LHCN-M2 (cell line): ENCODE measurements at regions not wholly inside any gene's neighbourhood (a gene's known extent, or its start where the extent isn't known, plus 50 kb on each side); places are given as distances from the start of the nearest gene placed in this dataset.
A peak's percentile ranks its signal among the peaks of the same experiment; 100 is the strongest.
"Not testable (repeated sequence)": the region's sequence is repeated elsewhere in the genome, so short reads cannot be mapped to it uniquely, and the experiment has no call there.

Source experiments
- DNase-seq: peaks from one replicate; pipeline ENCODE4 v3.0.0-alpha.2; 2012; ENCODE audit warnings: low read depth

DNA sequence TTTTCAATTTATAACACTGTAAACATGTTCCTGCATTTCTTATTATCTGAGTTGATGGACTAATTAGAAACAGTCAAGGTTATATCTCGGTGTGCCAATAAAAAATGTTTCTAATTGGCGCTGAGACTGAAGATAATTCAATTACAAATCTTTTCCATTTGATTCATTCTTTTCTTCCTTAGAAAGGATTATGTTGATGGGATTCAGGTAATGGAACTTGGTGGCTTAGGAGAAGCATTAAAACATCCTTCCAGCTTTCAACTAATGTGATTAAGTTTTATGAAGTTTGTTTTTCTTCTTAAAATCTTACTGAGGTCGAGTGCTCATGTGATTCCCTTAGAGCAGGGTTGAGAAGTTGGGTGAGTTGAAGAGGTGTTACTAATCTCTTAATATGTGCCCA lies 1015.3 kb downstream of the NR2F1-AS1 start:
- no peak for DNase-seq

DNA sequence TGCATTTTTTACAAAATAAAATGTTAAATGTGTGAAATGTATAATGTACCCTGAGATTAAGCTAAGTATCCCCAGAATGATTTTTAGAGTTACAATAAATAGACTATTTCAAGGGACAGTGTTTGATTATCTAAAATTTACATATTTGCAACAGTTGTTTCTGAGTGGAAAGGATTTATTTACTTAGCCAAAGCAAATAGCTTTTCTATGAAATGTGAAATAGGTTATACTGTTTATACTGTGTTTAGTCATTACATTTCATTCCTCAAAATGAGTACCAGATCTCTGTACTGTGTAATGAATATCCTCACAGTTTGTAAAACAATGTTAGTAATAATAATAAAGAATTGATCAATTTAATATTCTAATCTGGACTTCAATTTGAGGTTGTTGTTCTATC lies 1019.0 kb downstream of the NR2F1-AS1 start:
- no peak for DNase-seq

DNA sequence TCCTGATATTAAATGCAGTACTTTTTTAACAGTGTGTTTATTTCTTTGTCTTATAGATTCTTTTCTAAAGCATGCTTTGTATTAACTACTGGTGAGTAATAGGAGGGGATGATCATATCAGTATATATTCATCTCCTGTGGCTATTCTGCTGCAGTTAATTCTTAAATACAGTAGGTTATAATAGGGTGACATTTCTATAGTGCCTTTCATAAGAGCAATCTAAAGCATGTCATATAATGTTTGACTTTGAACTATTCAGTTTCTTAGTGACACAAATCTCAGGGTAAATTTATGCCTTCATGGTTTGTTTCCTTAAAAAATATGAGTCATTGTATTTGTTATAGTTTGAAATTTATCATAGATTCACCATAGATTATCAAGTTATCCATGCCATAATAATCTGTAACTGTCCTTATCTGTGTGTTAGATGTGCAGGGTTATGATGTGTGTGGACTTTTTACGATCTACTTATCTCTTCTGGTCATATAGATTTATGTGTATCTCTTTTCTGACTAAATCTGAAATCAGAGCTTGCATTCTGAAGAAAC lies 1019.5 kb downstream of the NR2F1-AS1 start:
- no peak for DNase-seq

DNA sequence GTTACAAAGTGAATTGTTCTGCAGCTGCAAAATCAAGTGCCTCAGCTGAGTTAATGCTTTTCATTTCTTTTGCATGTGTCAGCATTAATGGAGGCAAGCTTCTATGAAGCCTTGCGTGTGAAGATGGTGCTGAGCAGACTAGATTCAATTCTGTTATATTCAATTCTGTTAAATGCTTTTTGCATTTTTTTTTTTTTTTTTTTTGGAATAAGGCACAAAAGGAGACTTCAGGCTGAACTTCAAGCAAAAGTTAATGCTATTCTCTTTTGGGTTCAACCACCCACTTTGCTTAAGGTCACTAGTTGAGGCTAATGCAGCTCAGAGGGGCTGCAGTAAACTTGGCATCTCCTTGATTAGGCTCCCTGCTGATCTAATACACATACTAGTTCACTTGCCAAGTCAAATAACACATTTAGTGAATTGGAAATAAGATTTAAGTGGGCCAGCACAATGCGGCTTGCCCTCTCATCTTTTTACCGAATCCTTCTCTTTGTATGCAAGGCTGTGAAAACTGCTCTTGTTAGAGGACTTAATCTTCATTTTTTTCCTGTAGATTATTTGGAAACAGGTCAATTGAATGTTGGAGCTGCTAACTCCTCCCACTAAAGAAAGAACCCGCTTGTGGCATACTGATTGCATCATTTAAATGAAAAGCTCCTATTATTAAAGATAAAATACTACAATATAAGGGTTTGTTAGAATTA lies 1020.2 kb downstream of the NR2F1-AS1 start:
- DNase-seq: peak; percentile 75

DNA sequence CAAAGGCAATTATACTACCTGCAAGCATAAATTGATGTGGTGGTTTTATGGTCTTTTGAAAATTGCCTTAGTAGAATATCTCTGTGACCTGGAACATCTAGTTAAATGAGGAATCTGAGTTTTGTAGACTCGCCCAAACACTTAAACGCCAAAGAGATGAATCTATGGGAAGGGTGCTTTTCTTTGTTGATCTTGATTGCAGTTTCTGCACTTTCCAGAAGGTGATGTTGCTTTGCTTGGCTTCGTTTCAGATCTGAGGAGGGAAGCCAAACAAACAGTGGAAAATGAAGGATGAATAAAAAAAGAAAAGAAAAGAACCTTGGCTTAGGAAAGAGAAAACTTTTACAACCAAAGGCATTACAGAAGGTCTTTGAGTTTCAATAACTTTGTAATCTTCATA lies 1021.2 kb downstream of the NR2F1-AS1 start:
- peak; percentile 72 for DNase-seq

DNA sequence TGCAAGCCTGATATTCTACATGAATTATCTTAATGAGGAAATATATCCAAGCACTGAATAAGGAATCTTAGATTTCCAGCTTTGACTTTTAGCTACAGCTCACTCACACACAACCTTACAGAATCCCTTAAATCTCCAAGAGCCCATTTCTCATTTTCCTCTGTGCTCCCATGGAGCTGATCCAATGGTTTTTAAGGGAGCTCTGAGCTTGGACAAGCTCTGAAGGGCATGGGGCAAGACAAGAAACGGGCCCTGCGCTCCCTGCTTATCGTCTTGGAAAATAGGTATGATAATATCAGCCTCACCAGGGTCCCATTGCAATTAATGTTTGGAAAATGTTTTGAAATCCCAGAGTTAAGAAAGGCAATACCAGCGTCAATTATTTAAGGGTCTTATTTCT lies 1021.7 kb downstream of the NR2F1-AS1 start:
- no peak for DNase-seq

DNA sequence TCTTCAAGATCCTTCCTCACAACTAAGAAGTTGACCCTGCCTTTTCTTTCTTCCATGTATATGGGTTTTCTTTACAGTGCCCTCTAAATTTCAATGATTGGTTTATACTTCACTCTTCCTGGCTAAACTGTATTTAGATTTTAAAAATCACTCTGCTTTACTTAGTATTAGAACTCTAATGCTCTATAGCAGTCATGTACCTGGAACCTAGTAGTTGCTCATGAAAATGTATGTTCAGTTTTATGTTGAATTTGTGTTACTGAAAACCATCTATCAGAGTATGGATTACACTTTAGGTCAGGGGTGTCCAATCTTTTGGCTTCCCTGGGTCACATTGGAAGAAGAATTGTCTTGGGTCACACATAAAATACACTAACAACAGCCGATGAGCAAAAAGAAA lies 1024.3 kb downstream of the NR2F1-AS1 start:
- DNase-seq: no peak

DNA sequence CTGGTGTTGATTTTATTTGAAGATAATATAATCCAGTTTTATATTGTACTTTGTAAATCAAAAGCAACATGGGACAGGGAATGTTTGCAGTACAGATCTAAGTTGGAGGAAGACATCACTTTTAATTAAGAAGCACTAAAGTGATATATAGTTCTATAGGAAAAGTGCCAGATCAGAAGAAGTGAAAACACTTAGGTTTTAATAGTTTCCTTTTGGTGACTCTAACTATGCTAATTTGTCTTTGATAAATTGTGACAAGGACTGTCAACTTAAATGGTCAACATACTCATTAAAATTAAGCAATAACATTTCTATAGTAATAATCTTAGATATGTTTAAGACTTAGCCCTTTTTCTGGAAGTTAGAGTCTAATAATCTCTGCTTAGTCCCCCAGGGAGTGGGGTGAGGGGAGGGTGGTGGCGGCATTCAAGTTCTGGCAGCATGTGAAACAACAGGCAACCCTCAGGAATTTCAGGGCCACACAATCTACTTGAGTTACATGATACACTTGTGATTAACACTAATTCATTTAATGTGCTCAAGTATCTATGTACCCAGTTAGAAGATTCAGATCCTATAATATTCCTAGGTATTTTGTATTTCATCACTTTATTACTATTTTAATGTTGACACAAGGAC lies 1026.5 kb downstream of the NR2F1-AS1 start:
- no peak for DNase-seq

DNA sequence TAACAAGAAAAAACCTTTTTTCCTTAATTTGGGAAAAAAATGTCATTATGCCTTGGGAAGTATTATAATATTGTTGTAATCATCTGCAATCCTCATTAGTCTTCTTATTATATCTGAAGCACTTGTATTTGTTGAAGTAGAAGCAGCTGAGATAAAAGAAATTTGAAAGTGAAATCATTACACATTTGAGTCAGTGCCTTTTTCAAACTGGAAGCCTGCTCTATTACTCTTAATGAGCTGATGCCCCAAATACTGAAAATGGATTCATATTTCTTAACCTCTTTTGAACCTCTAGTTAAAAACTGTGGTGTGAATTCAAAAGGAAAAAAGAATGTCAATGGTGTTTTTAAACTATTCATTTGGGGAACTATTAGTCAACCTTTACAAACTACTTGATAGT lies 1027.7 kb downstream of the NR2F1-AS1 start:
- no peak for DNase-seq

DNA sequence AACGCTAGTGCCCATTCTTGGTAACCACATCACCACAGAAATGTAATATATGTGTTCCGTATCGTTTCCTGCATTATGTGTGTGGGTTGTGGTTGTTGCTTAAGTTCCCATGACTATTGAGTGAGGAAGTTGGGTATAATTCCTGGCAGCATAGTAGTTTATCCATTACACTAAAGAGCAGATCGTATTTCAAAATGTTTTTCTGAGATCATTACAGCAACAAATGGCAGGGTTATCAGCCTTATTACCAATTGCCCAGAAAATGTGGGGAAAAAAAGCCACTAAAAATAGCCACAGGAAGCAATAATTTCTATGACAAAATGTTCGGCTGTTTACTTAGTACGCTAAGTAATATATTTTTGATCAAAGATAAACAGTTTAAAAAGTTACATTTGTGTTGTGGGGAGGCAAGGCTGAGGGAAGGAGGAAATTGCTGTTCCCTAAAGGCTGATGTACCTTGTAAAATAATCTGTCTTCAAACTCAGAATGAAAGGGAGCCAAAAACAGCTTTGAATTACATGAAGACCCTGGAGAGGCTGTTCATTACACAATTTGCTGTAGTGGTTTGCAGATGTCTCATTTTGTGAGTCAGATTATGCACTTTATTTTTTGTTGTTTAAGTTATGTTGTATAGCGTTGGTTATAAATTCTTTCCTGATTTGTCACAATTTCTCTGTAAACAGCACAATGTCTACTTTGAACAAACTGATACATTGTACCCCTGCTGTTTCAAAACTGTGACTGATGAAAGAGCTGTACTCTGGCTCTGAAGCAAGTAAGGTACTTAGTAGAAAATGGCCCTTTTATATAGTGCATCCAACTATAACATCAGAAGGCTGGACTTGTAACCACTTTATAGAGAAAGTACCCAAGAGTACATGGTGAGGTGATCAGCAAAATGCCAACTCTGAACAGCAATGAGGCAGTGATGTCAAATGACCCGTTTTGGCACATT lies 1028.5 kb downstream of the NR2F1-AS1 start:
- DNase-seq: peak; percentile 98

DNA sequence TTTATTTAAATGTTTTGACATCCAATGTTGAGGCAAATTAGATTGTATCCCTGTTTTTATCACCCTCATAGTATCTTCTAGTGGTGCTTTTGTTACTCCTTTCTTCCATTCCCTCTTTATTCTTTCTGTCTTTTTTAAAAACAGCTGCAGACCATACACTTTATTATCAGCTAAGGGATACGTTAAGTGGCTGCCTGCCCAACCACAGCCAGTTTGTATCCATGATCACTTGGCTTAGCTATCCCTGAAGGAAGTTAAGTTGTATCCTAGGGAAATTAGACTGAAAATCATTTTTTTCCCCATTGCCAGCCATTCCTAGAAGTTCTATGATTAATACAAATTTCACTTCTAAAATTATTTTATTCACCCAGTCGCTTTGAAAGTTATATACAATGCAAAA lies 1032.7 kb downstream of the NR2F1-AS1 start:
- peak; percentile 74 for DNase-seq

DNA sequence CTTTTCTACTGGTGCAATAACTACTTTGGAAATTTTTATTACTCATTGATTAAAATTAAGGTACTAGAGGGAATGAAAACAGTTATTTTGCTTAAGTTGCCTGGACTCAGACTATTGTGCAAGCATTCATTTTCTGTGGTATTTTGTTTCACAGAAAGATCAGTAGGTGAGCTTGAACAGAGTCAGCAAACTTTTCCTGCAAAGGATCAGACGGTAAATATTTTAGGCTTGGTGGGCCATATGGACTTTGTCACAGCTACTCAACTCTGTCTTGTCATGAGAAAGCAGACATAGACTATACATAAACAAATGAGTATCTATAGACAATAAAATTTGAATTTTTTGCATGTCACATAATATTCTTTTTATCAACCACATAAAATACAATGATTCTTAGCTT lies 1036.4 kb downstream of the NR2F1-AS1 start:
- no peak for DNase-seq

DNA sequence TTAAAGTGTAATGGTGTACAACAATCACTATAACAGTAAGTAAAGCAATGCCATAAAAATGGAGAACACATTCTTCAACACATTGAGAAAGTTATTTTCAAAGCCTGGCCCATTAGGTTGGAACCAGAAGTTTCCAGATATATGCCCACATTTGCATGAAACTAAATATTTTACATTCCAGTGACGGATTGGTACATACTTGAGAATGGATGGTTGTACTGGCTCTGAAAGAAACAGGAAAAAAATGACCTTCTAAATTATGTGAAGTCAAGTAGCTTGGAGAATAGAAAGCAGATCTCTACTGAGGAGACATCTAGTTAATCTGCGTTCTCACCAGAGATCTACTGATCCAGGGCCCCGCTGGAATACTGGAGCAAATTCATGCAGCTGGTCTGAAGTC lies 1037.0 kb downstream of the NR2F1-AS1 start:
- peak; percentile 39 for DNase-seq

DNA sequence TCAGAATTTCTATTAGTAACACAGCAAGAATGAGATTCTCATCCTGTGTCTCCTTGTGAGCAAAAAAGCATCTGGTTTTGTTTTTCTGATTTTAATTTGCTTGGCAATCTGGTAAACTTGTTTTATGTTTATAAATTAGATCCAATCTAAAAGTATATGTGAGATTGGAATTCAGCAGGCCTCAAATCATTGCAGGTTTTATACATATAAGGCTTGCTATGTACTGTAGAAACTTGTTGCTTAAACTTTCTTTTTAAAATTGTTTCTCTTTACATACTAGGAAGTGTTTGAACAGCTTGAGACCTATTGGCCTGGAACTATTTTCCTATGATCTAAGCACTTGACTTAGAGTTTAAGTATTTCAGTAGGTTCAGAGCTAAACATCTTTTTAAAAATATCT lies 1037.8 kb downstream of the NR2F1-AS1 start:
- DNase-seq: no peak

DNA sequence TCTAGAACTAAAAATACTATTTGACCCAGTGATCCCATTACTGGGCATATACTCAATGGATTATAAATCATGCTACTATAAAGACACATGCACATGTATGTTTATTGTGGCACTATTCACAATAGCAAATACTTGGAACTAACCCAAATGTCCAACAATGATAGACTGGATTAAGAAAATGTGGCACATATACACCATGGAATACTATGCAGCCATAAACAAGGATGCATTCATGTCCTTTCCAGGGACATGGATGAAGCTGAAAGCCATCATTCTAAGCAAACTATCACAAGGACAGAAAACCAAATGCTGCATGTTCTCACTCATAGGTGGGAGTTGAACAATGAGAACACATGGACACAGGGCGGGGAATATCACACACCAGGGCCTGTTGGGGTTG lies 1039.0 kb downstream of the NR2F1-AS1 start:
- DNase-seq: not testable (repeated sequence)

DNA sequence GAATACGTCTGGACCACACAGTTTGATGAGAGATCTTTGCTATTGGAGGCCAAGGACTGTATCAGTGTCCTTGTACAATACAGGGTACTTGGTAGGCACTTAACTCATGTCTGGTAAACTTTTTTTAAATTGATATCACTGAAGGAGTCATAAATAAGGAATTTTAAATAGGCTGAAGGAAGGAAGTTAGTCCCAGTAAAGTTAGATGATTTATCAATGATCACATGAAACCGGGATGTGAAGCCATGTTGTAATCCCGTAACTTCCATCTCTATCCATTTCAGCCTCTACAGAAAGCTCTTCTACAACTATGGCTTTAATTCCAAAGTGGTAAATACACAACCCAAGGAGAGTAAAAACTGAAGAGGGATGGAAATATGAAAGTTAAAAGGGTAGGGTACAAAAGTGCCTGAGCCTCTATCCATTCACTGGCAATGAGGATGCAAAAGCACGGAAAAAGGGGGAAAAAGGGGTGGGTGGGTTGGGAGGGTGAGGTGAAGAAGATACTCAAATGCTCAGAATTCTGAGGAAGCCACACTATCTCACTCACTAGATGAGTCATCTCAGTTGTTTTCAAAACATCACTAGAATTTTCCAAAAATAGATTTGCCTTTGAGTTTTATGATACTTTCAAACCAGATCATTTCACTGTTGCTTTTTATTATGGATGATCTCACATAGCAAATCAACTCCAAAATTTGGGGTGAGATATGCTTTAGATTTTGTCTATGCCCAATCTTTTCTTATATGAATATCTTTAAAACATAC lies 1053.5 kb downstream of the NR2F1-AS1 start:
- DNase-seq: peak; percentile 72

DNA sequence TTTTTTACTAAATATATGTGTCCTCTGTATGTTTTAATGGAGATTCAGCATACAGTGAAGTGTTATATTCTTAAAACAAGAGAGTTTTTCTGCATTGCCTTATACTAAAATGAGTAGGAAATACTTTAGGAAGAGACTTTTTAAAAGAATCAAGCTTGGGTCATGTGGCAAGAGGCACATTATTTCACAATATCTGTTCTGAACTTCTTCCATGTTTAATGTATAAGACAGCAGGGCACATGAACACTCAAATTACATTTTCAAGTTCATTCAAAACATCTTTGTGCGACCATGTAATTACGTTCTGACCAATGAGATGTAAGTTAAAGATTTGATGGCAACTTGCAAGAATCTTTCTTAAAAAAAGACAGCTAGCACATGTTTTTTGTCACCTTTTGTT lies 1055.9 kb downstream of the NR2F1-AS1 start:
- no peak for DNase-seq

DNA sequence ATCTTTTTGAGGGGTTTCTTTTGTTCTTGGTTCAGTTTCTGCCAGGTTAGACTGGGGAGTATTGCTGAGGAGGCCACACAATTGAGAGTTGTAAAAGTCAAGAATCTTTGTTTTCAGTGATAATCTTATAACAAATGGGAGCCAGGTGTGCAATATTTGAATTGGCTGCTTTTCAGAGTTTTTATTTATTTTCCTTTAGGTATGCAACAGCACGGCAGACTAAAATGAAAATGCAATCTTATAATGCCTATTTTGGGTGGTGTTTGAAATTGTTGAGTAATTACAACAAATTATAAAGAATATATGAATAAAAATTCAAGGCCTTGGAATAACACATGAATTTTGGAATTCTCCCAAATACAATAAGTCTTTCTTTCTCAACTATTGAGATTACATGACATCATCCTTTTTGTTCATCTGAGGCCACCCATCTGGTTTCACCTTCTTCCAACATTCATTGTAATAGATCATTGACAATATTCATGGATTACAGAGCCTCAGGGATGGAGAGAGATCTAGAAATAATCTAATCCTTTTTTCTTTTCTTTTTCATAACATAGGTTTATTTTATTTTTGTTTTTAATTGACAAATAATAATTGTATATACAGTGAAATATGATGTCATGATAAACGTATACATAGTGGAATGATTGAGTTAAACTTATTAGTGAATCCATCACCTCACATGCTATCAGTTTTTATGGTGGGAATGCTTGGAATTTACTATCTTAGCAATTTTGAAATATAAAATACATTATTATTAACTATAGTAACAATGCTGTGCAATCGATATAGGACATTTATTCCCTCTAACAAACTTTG lies 1061.0 kb downstream of the NR2F1-AS1 start:
- DNase-seq: peak; percentile 27

DNA sequence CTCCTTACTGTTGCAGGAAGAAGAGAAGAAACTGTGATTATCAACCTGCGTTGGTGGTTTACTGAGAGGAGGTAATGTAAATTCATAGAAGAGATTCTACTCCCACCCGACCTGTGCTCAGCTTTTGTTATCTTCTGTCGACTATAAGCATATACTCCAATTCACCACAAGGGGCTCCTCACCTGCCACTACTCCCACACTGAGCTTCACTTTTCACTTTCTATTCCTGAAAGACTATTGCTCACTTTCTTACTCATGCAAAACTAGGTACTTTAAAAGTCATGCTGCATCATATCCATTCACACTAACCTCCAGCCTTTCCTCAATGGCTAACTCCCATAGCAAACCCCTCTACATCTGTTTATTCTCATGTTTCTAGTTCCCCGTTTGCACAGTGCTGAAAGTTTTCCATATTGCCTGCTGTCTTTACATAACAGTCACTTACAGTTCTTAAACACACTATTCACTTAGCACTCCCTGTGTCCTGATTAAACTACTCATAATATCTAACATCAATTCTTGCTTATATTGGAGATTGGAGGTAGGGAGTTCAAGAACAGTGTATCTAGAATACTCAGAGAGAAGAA lies 1062.6 kb downstream of the NR2F1-AS1 start:
- peak; percentile 68 for DNase-seq

DNA sequence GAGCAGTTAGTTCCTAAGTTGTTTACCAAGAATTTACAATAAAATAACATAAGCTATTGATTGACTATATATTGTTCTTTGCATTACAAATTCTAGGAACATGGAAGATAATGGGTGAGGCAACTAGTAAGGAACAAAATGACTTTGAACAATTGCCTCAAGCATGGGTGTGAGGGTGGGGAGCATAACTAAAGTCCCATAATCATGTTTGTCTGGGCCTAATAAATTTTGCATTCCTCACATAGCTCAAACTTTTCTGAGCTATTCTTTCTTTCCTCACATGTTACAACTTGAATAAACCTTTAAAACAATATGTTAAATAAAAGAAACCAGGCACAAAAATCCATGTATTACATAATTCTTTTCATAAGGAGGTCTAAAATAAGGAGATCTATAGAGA lies 1066.1 kb downstream of the NR2F1-AS1 start:
- DNase-seq: no peak
